GM21619 (cell line): ENCODE measurements at regions not wholly inside any gene's neighbourhood (a gene's known extent, or its start where the extent isn't known, plus 50 kb on each side); places are given as distances from the start of the nearest gene placed in this dataset.
"Not testable (repeated sequence)": the region's sequence is repeated elsewhere in the genome, so short reads cannot be mapped to it uniquely, and the experiment has no call there.

Experiments
- ATAC-seq: cut with Tn5 transposase; IDR thresholded peaks from one replicate; pipeline ENCODE4 v1.9.1; 2021; ENCODE audit not compliant: unreplicated experiment

DNA sequence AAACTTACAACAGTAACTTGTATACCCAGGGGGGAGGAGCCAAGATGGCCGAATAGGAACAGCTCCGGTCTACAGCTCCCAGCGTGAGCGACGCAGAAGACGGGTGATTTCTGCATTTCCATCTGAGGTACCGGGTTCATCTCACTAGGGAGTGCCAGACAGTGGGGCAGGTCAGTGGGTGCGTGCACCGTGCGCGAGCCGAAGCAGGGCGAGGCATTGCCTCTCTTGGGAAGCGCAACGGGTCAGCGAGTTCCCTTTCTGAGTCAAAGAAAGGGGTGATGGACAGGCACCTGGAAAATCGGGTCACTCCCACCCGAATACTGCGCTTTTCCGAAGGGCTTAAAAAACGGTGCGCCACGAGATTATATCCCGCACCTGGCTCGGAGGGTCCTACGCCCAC lies 278.8 kb downstream of the FAM47B start:
- ATAC-seq = not testable (repeated sequence)

DNA sequence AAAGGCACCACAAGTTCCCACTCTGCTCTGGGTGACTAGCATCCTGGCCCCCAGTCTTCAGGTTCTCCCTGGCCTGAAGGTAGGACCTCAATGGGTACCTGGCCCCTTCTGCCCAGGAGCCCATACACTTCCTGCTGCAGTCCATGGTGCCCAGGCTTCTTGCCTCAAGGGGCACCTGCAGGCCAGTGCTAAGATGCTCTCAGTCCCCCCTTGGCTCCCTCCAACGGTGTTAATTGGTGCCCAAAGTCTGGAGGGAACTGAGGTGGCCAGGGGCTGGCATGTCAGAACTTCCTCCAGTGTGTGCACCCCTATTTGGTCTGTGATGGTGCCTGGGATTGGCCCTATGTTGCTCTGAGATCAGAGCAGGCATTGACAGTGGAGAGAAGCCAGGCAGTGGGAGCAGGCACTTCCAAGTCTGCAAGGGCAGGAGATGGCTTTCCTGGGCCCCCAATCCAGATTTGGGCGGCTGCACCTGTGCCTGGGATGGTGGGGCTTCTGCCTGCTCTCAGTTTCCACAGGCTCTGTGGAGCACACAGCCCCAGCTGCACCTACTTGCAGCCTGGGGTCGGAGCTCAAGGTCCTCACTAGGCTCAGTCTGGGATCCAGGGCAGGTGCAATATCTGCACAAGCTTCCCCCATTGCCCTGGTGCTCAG lies 301.6 kb downstream of the FAM47B start:
- ATAC-seq = no peak

- ATAC-seq = no peak
Measured at GRCh38 chrX:35244796-35245508, 302.4 kb downstream of the FAM47B start.

DNA sequence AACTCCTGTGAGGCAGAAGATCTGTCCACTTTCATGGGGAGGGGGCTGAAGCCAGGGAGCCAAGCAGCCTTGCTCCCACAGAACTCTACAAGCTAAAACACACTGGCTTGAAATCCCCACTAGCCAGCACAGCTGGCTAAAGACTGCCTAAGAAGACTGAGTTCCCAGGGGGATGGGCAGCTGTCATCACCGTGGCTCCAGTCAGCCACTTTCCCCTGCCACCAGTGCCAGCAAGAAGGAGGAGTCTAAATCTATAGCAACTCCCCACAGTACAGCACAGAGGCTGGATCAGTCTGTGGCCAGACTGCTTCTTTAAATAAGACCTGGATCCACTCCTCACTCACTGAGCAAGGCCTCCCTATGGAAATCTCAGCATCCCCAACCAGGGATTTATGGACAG lies 308.6 kb downstream of the FAM47B start:
- ATAC-seq = no peak

DNA sequence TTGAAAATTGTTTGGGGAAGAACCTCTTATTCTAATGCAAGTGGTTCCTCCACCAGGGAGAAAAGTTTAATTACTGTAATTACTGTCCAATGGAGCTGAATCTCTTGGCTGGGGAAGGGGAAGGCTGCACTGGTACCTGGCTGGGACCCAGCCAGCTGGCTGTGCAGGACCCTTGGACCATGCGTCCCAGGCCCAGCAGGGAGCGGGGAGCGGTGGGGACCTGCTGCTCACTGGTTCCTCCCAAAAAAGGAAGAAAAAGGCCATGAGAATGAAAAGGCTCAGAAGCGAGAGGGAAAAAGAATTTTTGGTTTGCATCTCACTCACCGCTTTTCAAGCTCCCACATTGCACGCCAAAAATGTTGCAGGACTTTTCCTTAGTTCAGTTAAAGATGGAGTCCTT lies 333.5 kb downstream of the FAM47B start:
- no peak for ATAC-seq

DNA sequence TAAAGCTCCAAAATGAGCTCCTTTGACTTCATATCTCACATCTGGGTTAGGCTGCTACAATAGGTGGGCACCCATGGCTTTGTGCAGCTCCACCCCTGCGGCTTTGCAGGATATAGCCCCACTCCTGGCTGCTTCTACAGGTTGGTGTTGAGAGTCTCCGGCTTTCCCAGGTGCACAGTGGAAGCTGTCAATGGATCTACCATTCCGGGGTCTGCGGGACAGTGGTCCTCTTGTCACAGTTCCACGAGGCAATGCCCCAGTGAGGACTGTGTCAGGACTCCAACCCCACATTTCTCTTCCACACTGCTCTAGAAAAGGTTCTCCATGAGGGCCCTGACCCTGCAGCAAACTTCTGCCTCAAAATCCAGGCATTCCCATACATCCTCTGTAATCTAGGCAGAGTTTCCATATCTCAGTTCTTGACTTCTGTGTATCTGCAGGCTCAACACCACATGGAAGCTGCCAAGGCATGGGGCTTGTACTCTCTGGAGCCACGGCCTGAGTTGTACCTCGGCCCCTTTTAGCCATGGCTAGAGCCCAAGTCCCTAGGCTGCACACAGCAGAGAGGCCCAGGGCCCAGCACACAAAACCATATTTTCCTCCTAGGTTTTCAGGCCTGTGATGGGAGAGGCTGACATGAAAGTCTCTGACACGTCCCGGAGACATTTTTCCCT lies 342.8 kb downstream of the FAM47B start:
- ATAC-seq = no peak

DNA sequence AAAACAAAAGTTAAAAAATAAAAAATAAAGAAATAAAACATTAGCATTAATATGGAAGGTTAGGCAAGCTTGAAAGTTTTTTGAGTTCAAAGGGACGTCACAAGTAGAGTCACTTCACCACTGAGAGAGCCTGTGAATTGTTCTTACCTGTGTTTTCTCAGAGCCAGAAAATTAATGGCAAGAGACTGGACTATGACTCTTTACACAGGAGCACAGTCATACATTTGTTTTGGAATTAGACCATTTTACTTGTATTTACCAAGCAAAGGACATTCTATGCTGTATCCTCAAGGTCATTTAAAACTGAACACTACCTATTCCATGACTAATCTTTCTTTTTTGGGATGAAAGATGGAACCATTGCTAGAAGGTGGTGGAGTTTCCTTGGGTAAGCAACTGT lies 346.1 kb downstream of the FAM47B start:
- no peak for ATAC-seq

DNA sequence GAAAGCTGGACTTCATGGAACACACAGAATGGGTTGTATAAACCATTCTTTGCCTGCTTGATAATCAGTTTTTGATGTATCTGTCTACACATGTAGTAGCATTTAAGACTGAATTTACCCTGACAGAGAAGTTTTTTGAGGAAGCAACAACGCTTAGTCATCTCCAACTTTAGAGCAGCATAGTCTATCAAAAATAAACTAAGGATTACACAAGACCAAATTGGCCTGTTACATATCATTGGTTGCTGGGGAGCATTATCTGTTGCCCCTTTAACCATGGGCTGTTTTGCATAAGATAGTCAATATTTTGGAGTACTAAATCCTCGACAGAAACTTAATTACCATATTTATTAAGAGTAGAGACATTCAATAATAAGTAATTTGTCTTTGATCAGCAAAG lies 347.4 kb downstream of the FAM47B start:
- no peak for ATAC-seq

DNA sequence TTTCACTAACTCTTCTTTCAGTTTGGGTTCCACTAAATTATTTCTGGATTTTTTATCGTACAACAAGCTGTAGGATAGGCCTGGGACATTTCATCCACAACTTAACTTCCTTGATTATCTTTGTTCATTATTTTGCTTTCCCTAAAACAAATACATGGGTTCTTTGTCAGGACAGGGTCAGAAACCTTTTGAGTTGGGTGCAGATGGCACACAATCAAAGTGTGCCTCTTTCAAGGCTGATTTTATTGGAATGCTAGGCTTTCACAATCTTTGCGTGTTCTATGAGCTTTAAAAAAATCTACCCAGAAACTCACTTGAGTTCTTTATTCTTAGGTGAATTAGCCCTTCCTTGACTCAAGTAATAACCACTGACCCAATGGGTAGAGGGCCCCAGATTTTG lies 348.4 kb downstream of the FAM47B start:
- no peak for ATAC-seq

GRCh38 chrX:35292522-35292921 lies 349.9 kb downstream of the FAM47B start:
- ATAC-seq = no peak

- ATAC-seq = not testable (repeated sequence)
Measured at GRCh38 chrX:35305037-35305436, 362.4 kb downstream of the FAM47B start.

DNA sequence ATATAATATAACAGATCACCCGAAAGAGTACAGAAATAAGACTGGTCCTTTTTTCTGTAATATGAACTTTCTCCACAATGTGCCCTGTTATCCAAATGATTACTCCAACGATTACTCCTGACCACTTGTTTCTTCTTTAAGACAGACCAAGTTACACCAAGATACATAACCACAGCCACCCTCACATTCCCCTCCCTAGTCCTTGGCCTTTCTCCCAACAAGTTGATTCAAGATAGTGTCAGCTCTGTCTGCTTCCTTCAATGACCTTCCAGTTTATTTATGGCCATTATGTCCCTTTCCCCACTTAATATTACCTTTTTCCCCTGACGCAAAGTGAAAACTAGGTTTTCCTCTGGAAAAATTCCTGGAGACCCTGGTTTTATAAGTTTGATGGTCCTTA lies 397.2 kb downstream of the FAM47B start:
- no peak for ATAC-seq

DNA sequence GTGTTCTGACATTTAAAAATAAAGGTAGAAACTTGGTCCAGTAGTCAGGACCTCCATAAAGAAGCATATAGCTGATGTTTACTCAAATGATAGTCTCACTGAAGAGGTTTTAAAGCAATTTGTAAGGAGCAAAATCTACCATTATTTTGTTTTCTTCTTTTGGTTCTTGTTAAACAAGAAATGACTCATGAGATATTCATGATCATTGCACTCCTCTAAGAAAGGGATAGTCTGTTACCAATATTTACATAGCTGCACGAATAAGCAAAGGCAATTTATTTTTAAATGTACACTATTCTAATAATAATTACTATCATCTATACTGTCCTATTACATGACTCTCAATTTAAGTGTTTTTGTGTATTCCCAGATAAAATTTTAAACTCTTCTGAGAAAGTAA lies 397.9 kb downstream of the FAM47B start:
- ATAC-seq = no peak

DNA sequence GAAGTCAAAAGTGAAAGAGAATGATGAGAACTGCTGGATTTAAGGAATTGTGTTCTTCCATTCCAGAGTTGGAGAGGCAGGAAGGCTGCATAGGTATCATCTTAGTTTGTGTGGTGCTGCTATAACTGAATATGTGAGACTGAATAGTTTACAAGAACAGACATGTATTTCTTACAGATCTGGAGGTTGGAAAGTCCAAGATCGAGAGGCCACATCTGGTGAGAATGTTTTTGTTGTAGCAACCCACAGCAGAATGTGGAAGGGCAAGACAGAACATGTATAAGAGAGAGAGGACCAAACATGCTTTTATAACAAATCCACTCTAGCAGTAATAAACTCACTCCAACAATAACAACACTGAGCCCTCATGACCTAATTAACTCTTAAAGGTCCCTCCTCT lies 408.6 kb downstream of the FAM47B start:
- ATAC-seq = no peak

- ATAC-seq = no peak
Measured at GRCh38 chrX:35351795-35352483, 409.3 kb downstream of the FAM47B start.

- ATAC-seq = no peak
Measured at GRCh38 chrX:35357656-35358055, 415.1 kb downstream of the FAM47B start.

DNA sequence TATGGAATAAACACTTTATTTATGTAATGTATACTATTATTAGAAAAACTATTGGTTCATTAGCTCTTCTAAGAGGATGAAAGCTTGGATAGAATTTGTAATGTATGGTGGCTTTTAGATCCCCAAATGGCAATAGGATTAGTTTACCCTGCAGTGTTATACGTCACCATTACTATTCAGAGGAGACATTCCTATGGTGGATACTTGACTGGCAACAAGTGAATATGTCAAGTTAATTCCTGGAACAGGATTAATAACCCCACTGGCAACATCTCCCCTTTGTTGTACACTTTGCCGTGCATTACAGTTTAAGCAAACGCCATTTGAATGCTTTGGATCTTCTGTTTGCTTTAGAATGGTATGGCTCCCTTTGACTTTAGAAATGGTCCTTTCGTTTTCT lies 420.3 kb downstream of the FAM47B start:
- no peak for ATAC-seq

DNA sequence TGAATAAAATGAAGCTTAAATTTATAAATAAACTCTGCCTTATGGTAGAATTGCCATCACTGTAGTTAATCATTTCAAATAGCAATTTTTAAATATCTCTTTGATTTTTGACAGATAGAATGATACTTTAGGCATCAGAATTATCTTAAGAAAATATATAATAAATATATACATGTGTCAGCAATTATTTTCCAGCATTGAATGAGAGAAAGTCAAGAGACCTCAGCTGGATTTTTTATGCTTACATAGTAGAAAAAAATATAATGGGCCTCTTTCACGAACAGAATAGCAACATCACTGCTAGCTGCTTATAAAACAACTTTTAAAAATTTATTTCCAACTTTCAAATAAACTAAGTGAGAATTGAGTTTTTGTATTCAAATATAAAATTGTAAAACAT lies 424.0 kb upstream of the MAGEB16 start:
- ATAC-seq = no peak

DNA sequence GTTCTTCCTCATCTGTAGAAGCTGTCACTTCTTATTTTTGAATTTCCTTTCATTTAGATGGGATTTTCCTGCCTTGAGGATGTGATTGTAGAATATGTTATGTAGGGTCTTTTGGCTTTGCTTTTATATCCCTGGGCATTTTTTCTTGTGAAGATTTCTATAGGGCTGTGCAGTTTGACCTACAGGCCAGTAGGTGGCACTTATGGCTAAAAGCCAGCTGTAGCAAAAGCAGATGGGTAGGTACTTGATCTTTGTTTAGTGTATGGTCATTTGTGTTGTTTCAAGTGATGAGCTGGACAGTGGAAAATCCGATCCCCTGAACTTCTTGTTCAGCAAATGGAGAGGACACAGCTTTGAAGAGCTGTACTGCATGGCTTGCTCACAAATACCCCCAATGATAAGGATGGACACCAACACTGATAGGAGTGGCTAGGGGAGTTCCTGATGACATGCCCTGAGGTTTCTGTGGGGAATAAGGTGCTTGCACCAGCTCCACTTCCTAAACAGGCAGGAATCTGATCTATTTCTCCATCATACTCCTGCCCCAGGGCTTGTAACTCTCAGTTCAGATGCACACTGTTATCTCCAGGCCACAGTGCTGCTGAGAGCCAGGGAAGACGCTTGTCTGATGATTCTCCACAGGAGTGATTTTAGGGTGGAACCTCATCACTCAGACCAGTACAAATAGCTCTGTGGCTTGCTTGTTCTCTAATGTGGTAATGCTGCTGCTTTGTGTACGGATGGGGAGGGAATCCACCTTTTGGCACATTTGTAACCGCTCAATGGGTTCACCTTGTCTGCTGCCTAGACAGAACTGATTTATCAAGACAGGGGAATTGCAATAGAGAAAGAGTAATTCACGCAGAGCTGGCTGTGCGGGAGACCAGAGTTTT lies 417.1 kb upstream of the MAGEB16 start:
- peak; percentile 65 for ATAC-seq

DNA sequence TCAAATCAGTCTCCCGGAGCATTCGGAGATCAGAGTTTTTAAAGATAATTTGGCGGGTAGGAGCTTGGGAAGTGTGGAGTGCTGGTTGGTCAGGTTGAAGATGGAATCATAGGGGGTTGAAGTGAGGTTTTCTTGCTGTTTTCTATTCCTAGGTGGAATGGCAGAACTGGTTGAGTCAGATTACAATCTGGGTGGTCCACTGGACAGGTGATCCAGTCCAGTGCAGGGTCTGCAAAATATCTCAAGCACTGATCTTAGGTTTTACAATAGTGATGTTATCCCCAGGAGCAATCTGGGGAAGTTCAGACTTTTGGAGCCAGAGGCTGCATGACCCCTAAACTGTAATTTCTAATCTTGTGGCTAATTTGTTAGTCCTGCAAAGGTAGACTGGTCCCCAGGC lies 416.4 kb upstream of the MAGEB16 start:
- ATAC-seq = not testable (repeated sequence)

GRCh38 chrX:35382966-35383365 lies 415.2 kb upstream of the MAGEB16 start:
- ATAC-seq = no peak
